ENCODE measurements at regions not wholly inside any gene's neighbourhood (a gene's known extent, or its start where the extent isn't known, plus 50 kb on each side); places are given as distances from the start of the nearest gene placed in this dataset.
A peak's percentile ranks its signal among the peaks of the same experiment; 100 is the strongest.
"Not testable (repeated sequence)": the region's sequence is repeated elsewhere in the genome, so short reads cannot be mapped to it uniquely, and the experiment has no call there.

- H3K9me3 ChIP-seq (replicated peaks); H3K27ac ChIP-seq; H3K4me3 ChIP-seq; H3K4me1 ChIP-seq; H3K36me3 ChIP-seq; DNase-seq; H3K27me3 ChIP-seq: not testable (repeated sequence)
These were observed 106.0 kb downstream of the SPATA18 start for GRCh38 chr4:52157071-52157470.

DNA sequence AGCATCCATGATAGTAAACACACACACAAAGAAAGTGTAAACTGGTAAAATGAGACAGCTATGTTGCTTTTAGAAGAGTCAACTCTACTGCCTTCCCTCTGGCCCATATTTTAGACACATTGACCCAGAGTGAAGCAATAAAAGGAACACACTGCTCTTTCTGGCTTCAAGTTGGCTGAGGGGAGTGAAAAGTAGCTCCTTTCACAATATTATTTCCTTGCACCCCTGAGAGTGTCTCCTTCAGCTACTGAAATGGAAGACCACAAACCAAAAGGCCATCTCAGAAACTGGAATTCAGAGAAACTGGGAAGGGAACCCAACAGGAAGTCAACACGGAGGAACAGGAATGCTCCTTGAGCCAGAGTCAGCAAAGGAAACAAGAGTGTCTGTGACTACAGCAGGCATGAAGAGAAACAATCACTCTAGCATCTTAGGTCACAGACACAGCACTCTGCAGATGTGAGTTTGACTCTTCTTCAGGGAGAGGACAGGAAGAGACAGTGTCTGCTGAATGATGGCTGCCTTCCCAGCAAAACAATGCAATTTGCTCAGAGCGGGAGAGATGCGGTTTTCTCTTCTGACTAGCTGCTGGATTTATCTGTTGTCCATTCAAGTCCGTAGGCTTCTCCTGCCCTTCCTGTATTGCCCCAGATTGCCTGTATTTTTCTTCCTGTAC lies 106.7 kb downstream of the SPATA18 start:
- no peak for DNase-seq
- H3K36me3 ChIP-seq, result no peaks in the 10 kb centered on the region
- no peaks in the 10 kb centered on the region for H3K27me3 ChIP-seq
- no peaks in the 10 kb centered on the region for H3K4me1 ChIP-seq
- H3K4me3 ChIP-seq, result no peak overlapping the region
- no peak overlapping the region for H3K27ac ChIP-seq
- H3K9me3 ChIP-seq (replicated peaks), result no peaks in the 10 kb centered on the region

- no peak overlapping the region for H3K4me3 ChIP-seq
- H3K9me3 ChIP-seq (replicated peaks), result no peaks in the 10 kb centered on the region
- no peak overlapping the region for H3K27ac ChIP-seq
- no peaks in the 10 kb centered on the region for H3K4me1 ChIP-seq
- H3K36me3 ChIP-seq, result no peaks in the 10 kb centered on the region
- no peak for DNase-seq
- H3K27me3 ChIP-seq, result no peaks in the 10 kb centered on the region
These were observed 109.8 kb downstream of the SPATA18 start for GRCh38 chr4:52160859-52161258.

DNA sequence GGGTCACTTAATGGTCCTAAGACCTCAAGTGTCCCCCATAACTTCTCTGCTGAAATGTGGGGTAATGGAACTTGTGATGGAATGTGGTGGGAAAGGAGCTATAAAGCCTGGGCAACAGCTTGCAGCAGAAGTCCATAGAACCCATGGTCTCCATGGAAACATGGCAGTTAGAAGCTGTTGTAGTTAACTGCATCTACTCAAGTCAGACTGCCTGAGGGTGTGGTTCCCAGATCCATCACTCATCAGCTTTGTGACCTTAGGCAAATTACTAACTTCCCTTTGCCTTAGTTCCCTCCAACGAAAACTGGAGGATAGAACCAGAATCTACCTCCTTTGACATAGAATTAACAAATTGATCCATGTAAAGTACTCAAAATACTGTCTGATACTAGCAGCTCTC lies 113.0 kb downstream of the SPATA18 start:
- H3K27ac ChIP-seq, result no peak overlapping the region
- H3K36me3 ChIP-seq, result no peaks in the 10 kb centered on the region
- no peak overlapping the region for H3K4me3 ChIP-seq
- no peak for DNase-seq
- H3K4me1 ChIP-seq, result no peaks in the 10 kb centered on the region
- no peaks in the 10 kb centered on the region for H3K27me3 ChIP-seq
- no peaks in the 10 kb centered on the region for H3K9me3 ChIP-seq (replicated peaks)

- peak in 1 of 2 experiments; percentile 37 for DNase-seq
- Histone ChIP-seq H3K27ac (no peak overlapping the region), H3K36me3 (no peaks in the 10 kb centered on the region), H3K4me1 (no peaks in the 10 kb centered on the region), H3K4me3 (no peak overlapping the region), H3K9me3 (replicated peaks) (no peaks in the 10 kb centered on the region), H3K27me3 (no peaks in the 10 kb centered on the region)
These were observed 121.1 kb downstream of the SPATA18 start for GRCh38 chr4:52172166-52172565.

- H3K27me3 ChIP-seq, result no peaks in the 10 kb centered on the region
- no peaks in the 10 kb centered on the region for H3K4me1 ChIP-seq
- H3K36me3 ChIP-seq, result no peaks in the 10 kb centered on the region
- H3K4me3 ChIP-seq, result no peak overlapping the region
- no peak overlapping the region for H3K27ac ChIP-seq
- DNase-seq, result no peak
- H3K9me3 ChIP-seq (replicated peaks), result no peaks in the 10 kb centered on the region
These were observed 122.5 kb downstream of the SPATA18 start for GRCh38 chr4:52173470-52174045.

DNA sequence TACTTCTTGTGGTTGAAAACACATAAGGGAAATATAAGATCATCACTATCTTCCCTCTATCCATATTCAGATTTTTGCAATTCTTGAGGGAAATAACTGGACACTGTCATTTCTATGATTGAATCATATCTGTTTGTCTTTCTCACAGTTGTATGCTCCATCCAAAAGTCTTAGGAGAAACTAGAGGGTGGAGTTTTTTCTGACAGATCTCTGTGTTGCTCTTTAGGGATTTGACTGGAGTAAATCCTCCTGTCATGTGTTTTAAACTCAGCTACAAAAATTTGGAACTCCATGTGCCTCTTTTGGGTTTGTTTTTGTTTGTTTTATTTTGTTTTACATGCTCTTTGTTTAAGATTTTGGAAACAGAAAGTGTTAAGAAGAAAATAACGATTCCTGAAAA lies 136.5 kb downstream of the SPATA18 start:
- Histone ChIP-seq H3K4me1 (no peaks in the 10 kb centered on the region), H3K9me3 (replicated peaks) (no peaks in the 10 kb centered on the region), H3K36me3 (no peaks in the 10 kb centered on the region), H3K27me3 (no peaks in the 10 kb centered on the region), H3K27ac (no peak overlapping the region), H3K4me3 (no peak overlapping the region)
- no peak for DNase-seq

DNA sequence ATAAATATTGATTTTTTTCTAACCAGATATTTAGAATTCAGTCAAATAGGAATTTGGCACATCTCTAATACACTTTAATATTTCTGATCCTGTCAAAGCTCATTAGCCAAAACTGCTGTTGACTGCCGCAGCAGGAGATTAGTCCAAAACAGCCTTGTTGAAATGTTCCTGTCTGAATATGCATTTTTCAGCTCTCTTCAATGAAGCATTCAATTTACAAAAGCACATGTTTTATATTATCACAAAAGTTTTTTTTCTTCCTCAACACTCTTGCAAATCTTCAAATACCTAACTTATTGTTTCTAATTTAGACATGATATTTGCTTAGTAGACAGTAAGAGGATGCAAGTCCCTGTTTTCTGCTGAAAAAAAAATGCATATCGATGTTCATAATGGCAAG lies 140.9 kb downstream of the SPATA18 start:
- H3K4me1 ChIP-seq, result no peaks in the 10 kb centered on the region
- no peak overlapping the region for H3K4me3 ChIP-seq
- DNase-seq, result no peak
- H3K27me3 ChIP-seq, result no peaks in the 10 kb centered on the region
- H3K27ac ChIP-seq, result no peak overlapping the region
- H3K9me3 ChIP-seq (replicated peaks), result no peaks in the 10 kb centered on the region
- no peaks in the 10 kb centered on the region for H3K36me3 ChIP-seq

DNA sequence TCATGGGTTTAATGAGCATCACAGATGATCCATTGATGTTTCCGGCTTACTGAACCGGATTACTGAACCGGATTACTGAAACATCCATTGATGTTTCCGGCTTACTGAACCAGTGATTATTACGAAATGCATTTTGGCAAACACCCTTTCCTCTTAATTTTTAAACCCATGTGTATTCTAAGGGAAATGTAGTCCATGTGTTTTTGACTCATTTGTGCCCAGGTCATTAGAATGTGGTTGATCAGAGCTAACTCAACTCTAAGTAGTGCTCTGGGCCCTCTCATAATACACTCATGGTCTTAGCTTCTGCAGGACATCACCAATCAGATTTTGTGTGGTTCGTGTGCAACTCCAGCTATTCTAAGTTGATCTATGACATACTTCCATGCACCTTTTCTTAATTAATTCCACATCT lies 141.6 kb downstream of the SPATA18 start:
- H3K4me3 ChIP-seq, result no peak overlapping the region
- H3K27me3 ChIP-seq, result no peaks in the 10 kb centered on the region
- DNase-seq, result no peak
- H3K36me3 ChIP-seq, result no peaks in the 10 kb centered on the region
- no peaks in the 10 kb centered on the region for H3K9me3 ChIP-seq (replicated peaks)
- no peaks in the 10 kb centered on the region for H3K4me1 ChIP-seq
- no peak overlapping the region for H3K27ac ChIP-seq

- Histone ChIP-seq H3K27ac (no peak overlapping the region), H3K27me3 (no peaks in the 10 kb centered on the region), H3K36me3 (no peaks in the 10 kb centered on the region), H3K9me3 (replicated peaks) (no peaks in the 10 kb centered on the region), H3K4me1 (no peaks in the 10 kb centered on the region), H3K4me3 (no peak overlapping the region)
- DNase-seq, result no peak
These were observed 144.8 kb downstream of the SPATA18 start for GRCh38 chr4:52195869-52196268.

DNA sequence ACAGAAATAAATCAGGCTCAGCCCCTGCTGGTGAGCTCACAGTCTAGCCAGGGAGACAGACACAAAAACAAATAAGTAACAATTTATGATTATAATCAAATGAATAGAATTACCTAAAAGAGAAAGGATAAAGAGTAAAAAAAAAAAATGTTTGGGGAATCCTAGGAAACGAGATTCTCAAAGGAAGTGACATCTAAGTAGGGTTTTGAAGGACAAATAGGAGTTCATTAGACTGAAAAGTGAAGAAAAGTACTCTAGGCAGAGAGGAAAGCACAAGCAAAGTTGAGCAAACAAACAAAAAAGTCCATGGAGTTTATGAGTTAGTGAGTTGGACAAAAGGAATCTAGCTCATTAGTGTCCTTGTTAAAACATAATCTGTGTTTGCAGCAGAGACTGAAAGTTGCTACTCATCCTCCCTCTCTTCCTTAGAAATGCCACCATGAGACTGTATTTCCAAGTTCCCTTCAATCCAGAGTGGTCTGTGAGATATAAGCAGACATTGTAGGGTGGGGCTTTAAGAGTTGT lies 145.6 kb downstream of the SPATA18 start:
- no peak overlapping the region for H3K4me3 ChIP-seq
- no peak for DNase-seq
- no peaks in the 10 kb centered on the region for H3K9me3 ChIP-seq (replicated peaks)
- H3K27me3 ChIP-seq, result no peaks in the 10 kb centered on the region
- H3K36me3 ChIP-seq, result no peaks in the 10 kb centered on the region
- no peaks in the 10 kb centered on the region for H3K4me1 ChIP-seq
- no peak overlapping the region for H3K27ac ChIP-seq

DNA sequence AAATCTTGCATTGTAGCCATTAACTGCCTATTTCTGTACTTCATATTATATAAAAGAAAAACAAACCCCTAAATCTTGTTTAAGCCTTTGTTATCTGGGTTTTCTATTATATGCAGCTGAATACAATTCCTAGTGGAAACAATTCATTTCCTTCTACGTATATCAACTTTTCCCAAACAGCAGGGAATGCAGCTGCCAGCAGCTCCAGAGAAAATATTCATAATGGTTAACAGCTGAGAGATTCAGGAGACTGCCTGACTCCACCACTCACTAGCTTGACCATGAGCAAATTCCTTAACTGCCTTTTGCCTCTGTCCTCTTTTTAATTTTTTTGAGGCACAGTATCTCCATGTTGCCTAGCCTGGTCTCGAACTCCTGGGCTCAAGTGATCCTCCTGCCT lies 146.2 kb downstream of the SPATA18 start:
- no peak overlapping the region for H3K27ac ChIP-seq
- no peak for DNase-seq

DNA sequence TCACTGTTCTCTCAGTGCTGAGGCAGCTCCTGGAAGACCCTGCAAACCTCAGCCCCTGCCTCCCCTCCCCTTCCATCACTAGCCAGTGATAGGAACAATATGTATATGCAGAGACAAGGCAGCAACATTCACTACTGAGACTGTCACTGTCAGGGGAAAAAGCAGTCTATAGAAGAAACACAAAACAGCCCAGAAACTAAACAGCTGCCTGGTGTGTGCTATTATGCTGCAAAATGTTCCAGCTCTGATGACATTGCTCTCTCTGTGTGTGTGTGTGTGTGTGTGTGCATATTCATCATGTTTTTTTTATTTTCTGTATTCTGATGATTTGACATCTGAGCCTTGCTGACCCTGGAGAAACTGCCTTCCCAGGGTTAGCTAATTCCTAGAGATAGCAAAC lies 147.2 kb downstream of the SPATA18 start:
- no peaks in the 10 kb centered on the region for H3K36me3 ChIP-seq
- H3K27ac ChIP-seq, result no peak overlapping the region
- DNase-seq, result no peak
- no peaks in the 10 kb centered on the region for H3K9me3 ChIP-seq (replicated peaks)
- no peaks in the 10 kb centered on the region for H3K27me3 ChIP-seq
- no peaks in the 10 kb centered on the region for H3K4me1 ChIP-seq
- H3K4me3 ChIP-seq, result no peak overlapping the region

More for the DNA sequence above, 146.2 kb downstream of the SPATA18 start:
- no peaks in the 10 kb centered on the region for H3K36me3 ChIP-seq
- no peak overlapping the region for H3K4me3 ChIP-seq
- H3K9me3 ChIP-seq (replicated peaks), result no peaks in the 10 kb centered on the region
- H3K27me3 ChIP-seq, result no peaks in the 10 kb centered on the region
- H3K4me1 ChIP-seq, result no peaks in the 10 kb centered on the region

- no peaks in the 10 kb centered on the region for H3K9me3 ChIP-seq (replicated peaks)
- H3K4me1 ChIP-seq, result no peaks in the 10 kb centered on the region
- no peak for DNase-seq
- H3K27me3 ChIP-seq, result no peaks in the 10 kb centered on the region
- H3K36me3 ChIP-seq, result no peaks in the 10 kb centered on the region
- no peak overlapping the region for H3K4me3 ChIP-seq
- no peak overlapping the region for H3K27ac ChIP-seq
These were observed 148.7 kb downstream of the SPATA18 start for GRCh38 chr4:52199574-52200338.

DNA sequence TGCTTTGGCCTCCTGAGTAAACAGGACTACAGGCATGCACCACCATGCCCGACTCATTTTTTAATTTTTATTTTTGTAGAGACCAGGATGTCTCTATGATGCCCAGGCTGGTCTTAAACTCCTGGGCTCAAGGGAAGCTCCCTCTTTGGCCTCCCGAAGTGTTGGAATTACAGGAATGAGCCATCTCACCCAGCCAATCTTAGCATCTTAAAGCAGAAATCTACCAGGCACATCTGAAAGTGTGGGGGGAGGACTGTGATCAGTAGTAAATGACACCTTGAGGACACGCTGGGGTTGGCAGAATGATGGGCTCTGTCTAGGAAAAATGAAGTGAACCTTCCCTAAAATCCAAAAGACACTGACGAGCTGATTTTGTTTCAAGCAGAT lies 149.2 kb downstream of the SPATA18 start:
- Histone ChIP-seq H3K4me1 (no peaks in the 10 kb centered on the region), H3K27me3 (no peaks in the 10 kb centered on the region), H3K27ac (no peak overlapping the region), H3K9me3 (replicated peaks) (no peaks in the 10 kb centered on the region), H3K4me3 (no peak overlapping the region), H3K36me3 (no peaks in the 10 kb centered on the region)
- no peak for DNase-seq
